ENCODE measurements at regions not wholly inside any gene's neighbourhood (a gene's known extent, or its start where the extent isn't known, plus 50 kb on each side); places are given as distances from the start of the nearest gene placed in this dataset.

- no peaks in the 10 kb centered on the region for H3K9me3 ChIP-seq (ENCODE audit: control insufficient read depth, insufficient read depth, low read length)
- H3K4me3 ChIP-seq (ENCODE audit: low read depth, low read length) = no peak overlapping the region
- no peaks in the 10 kb centered on the region for H3K36me3 ChIP-seq (ENCODE audit: control insufficient read depth, insufficient read depth, low read length)
- H3K27me3 ChIP-seq (ENCODE audit: control insufficient read depth, insufficient read depth, low read length) = no peaks in the 10 kb centered on the region
- no peak overlapping the region for H3K9ac ChIP-seq (ENCODE audit: low read depth, low read length)
- H3K4me1 ChIP-seq (ENCODE audit: control insufficient read depth, insufficient read depth, low read length) = peaks cover 6% of the 10 kb centered on the region; the same call in 1 of the 2 replicates
- no peak overlapping the region for H3K27ac ChIP-seq (ENCODE audit: low read depth, low read length)
Observed at GRCh38 chr3:10763817-10764258, 52.2 kb upstream of the SLC6A11 start.

DNA sequence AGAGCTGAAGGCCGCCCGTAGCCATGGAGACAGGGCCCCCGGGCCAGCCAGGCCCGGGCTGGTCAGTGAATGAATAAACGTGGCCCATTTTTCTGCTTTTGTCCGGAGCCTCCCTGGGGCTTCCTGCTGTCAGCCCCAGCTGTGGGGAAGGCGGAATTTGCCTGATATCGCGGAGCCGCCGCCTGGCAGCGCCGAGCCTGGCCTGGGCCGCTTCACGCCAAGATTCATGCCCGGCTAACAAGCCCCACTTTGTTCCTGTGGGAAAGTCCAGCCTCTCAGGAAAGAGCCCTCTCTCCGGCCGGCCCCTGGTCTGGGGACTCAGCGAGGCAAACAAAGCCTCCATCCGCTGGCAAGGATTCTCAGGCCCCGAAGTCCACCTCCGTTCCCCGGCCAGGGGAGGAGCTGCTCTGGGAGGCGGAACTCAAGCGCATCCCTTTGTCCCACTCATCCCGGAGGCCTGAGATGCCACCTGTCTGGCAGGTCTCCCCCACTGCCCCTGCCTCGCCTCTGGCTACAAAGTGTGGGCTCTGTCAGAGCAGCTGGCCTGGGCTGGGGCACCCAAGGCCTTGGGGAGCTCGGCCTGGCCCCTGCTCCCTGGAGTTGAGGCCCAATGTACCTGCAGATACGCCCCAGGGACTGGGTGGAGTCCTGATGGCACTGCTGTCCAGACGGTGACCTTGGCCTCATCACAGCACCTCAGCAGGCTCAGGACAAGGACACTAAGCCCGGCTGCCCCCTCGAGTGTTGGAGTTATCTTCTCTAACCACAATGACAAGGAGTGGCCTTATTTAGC, 51.6 kb upstream of the SLC6A11 start:
- H3K9ac ChIP-seq (ENCODE audit: low read depth, low read length) = no peak overlapping the region
- H3K4me1 ChIP-seq (ENCODE audit: control insufficient read depth, insufficient read depth, low read length) = peaks cover 6% of the 10 kb centered on the region; the same call in 1 of the 2 replicates
- no peak overlapping the region for H3K27ac ChIP-seq (ENCODE audit: low read depth, low read length)
- no peaks in the 10 kb centered on the region for H3K27me3 ChIP-seq (ENCODE audit: control insufficient read depth, insufficient read depth, low read length)
- no peak overlapping the region for H3K4me3 ChIP-seq (ENCODE audit: low read depth, low read length)
- H3K36me3 ChIP-seq (ENCODE audit: control insufficient read depth, insufficient read depth, low read length) = no peaks in the 10 kb centered on the region
- H3K9me3 ChIP-seq (ENCODE audit: control insufficient read depth, insufficient read depth, low read length) = no peaks in the 10 kb centered on the region

DNA sequence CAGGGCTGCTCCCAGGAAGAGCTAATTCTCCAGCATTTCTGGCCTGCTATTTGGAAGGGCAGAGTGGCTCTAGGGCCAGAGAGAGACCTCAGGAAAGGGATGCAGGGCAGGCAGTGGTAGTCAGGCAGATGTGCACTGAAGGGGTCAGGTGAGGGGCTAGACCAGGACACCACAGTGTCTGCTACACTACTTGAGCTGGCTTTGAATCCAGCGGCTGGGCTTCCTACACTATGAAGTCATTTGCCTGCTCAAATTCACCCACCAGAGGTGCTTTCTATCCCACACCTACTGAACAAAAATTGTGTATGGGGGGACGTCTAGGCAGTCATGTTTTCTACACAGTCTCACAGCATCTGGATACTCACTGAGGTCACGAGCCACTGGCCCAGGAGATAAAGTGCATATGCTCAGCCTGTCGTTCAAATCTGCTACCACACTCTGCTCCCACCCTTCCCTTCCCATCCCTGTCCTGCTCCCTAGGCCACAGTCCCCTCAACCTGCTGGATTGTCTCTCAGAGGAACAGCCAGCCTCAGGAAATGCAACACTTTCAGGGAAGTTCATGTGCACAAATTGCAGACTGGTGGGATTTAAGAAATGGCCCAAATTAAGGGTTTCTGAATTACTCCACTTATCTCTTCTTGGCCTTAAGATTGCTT, 49.9 kb upstream of the SLC6A11 start:
- Histone ChIP-seq H3K27me3 (ENCODE audit: control insufficient read depth, insufficient read depth, low read length) (no peaks in the 10 kb centered on the region), H3K27ac (ENCODE audit: low read depth, low read length) (no peak overlapping the region), H3K36me3 (ENCODE audit: control insufficient read depth, insufficient read depth, low read length) (no peaks in the 10 kb centered on the region), H3K4me1 (ENCODE audit: control insufficient read depth, insufficient read depth, low read length) (peaks cover 4% of the 10 kb centered on the region; the same call in 1 of the 2 replicates), H3K9me3 (ENCODE audit: control insufficient read depth, insufficient read depth, low read length) (no peaks in the 10 kb centered on the region), H3K4me3 (ENCODE audit: low read depth, low read length) (no peak overlapping the region), H3K9ac (ENCODE audit: low read depth, low read length) (no peak overlapping the region)

Data from HUES48 (cell line).